ENCODE measurements at regions not wholly inside any gene's neighbourhood (a gene's known extent, or its start where the extent isn't known, plus 50 kb on each side); places are given as distances from the start of the nearest gene placed in this dataset.
"Not testable (repeated sequence)": the region's sequence is repeated elsewhere in the genome, so short reads cannot be mapped to it uniquely, and the experiment has no call there.

- TF ChIP-seq ZNF462 (CRISPR knock-in tag; IDR thresholded peaks at IDR 0.05); CTCF (conservative IDR thresholded peaks at IDR 0.05; ENCODE audit: low read depth in 2 of 2); EZH2 (IDR thresholded peaks at IDR 0.05; ENCODE audit: low read depth, unreplicated experiment); CREB1 (CRISPR knock-in tag; IDR thresholded peaks at IDR 0.05; ENCODE audit: low read depth): not testable (repeated sequence)
Observed at GRCh38 chr20:25761046-25761445, 64.4 kb upstream of the ZNF337 start.

All from GM23338 (cell line).